COLO668 (cell line): ENCODE measurements at regions not wholly inside any gene's neighbourhood (a gene's known extent, or its start where the extent isn't known, plus 50 kb on each side); places are given as distances from the start of the nearest gene placed in this dataset.

Experiments used
- DNase-seq: peaks from one replicate; lab custom pipeline; 2025; ENCODE audit not compliant: unreplicated experiment; lab: John Stamatoyannopoulos, UW

DNA sequence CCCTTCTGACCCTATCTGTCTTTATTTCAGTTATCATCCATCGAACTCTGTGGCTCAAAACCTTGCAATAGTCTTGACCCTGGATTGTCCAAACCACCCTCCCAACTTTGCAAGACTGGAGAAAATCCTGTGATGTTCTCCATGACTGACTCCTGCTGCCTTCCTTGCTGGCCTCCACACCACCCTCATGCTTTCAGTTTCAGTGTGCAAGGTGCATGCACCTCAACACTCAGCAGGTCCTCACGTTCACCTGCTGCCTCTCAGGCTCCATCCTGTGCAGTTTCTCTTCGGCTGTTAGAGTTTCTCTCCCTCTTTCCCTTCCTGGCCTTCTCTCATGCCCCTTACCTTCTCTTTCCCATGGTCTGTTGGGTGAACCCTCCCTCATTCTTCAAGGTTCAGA lies 59.4 kb upstream of the ASIC2 start:
- no peak for DNase-seq

DNA sequence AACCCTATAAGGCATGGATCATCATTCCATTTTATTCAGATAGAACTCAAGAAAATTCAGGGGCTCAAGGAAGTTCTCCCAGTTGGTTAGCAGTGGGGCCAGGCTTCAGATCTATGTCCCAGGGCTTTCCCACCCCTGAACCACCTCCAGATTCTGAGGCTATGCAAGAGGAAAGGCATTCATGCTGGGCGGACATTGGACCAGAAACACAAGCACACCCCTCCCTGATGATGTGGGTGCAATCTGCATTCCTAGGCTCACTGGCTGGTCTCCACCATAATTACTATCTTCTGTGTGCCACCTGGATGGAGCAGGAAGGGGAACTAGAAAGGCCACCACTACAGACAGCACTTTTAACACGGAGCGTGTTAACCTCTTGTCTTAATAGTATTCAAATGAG lies 63.2 kb upstream of the ASIC2 start:
- no peak for DNase-seq

DNA sequence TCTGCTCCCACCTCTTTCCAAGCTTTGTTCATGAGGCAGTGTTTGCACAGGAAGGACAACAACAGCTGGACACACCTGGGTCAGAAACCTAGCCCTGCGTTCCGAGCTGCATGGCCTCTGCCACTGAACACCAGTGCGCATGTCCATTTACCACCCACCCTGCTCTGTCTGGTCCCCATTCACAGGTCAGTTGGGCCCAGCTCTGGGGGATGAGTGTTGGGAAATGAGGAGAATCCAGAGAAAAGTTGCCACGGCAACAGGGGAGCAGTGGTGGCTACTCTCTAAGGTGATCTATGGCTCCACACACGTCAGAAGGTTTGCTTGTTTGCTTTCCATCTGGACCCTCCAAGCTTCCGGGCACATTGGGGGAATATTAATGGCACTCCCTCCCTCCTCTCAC lies 70.4 kb upstream of the ASIC2 start:
- DNase-seq, result no peak

DNA sequence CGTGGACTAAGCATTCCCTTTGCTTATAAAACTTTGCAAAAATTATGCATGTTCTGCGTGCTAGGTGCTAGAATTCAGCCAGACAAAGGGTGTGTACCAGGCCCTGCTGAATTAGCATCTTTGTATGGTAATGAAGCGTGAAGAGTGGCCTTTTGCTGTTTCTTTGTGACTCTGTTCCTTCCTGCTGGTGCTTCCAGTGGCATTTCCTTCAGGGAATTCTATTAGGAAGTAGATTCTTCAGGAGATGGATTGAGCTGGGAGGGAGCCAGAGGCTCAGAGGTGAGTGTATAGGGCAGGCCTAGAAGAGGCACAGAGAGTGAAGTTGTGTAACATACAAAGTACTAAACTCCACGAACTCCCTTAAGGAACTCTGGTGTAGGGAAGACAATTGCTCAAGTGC lies 73.9 kb upstream of the ASIC2 start:
- no peak for DNase-seq

DNA sequence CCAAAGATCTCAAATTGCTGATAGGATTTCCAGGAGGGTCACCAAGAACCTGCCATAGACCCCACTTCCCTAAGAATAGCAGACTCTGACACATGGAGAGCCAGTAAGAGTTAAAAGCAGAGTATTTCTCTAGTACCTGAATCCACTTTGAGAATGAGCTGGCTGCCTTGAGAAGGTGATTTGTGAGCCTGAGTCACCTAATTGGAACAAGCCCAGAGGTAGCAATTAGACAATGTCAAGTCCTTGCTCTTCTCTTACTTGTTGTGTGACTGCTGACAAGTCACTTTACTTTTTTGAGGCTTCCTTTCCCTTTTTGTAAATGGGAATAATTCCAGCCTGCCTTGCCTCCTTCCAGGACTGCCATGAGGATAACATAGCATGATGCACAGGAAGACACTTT lies 76.1 kb upstream of the ASIC2 start:
- no peak for DNase-seq

DNA sequence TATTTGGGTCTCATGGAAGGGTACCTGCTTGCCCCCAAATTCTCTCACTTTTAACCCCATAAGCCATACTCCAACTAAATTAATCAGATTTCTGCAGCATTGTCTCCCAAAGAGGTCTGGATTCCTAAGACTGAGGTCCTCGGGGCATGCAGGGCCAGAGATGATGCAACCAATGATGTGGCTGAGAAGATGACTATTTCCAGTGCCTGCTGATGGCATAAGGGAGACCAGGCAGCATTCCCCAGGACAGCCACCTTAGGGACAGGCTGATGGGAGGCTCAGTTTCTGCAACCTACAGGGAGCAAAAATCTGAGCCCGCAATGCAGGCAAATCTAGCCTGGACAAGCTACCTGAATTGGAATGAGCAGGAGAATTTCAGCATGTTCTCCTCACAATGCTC lies 76.8 kb upstream of the ASIC2 start:
- DNase-seq, result no peak

DNA sequence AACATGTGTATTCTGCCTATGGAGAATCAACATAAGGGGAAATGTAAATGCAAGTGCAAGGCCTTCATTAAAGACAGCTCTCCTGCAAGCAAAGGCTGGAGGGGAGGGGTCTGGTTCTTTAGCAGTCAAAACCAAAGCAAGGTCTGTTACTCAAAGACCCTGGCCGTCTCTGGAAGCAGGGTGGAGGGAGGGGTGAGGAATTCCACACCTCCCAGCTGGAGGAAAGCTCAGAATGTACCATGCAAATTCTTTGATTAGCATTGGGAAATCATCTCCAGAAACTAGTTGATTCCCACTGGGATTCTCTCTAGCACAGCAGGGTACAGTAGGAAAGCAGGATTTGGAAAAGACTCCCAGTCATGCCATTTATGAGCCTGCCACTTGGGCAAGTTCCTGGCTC lies 77.3 kb upstream of the ASIC2 start:
- no peak for DNase-seq

DNA sequence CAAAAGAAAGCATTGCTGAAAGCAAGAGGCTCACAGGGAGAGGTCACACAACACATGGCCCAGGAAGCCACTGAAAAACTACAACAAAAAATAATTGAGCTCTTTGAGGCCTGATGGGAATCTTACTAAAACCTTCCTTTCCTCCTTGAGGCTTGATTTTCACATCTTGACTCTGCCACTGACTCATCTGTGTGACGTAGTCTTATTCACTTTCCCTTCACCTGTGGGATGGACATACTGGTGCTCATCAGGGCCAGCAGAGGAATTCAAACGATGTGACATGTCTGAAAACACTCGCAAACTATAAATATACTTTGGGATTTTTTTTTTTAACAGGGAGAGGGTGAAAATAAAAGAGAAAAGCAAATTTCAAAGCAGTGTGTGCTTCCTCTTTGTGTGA lies 78.3 kb upstream of the ASIC2 start:
- no peak for DNase-seq

DNA sequence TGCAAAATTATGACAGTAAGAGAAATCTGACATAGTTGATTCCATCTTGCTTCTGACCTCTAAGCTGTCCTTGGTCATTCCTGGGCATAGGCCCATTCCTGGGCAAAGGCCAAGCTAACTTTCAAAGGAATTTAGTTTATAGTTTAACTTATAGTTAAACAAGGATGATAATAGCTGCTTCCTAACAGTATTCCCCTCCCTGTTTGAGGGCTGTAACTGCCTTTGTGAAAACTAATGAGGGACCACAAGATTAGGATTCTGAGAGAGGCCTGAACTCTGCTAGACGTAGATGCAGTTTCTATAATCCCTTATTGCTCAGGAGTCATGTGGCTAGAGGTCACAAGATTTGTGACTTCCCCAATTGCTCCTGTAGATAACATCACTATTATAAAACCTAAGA lies 80.2 kb upstream of the ASIC2 start:
- no peak for DNase-seq

DNA sequence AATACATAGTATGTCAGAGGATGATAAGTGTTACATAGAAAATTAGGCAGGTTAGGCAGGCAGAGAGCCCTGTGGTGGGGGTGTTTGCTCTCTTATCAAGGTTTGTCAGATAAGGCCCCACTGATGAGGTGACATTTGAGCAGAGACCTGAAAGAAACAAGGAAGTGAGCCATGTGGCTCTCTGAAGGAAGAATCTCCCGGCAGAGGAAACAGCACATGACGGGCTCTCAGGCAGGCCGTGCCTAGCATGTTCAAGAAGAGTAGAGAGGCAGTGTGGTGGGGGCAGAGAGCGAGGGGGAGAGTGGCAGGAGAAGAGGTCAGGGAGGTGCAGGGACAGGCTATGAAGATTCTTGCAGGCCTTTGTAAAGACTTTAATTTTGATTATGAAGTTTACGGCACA lies 82.0 kb upstream of the ASIC2 start:
- DNase-seq, result no peak

DNA sequence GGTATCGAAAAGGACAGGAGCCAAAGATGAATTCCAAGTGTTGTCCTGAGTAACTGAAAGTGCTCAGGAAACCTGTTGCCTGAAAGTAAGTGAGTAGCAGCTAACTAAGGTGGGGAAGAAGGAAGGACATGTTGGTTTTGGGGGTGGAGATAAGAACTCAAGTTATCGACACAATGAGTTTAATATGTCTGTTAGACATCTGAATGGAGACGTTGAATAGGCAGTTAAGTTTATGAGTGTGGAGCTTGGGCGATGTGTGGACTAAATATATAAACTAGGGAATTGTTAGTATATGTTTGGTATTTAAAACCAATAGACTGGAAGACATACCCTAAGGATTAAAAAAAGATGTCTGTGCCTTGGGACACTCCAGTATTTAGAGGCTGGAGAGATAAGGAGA lies 82.7 kb upstream of the ASIC2 start:
- no peak for DNase-seq

DNA sequence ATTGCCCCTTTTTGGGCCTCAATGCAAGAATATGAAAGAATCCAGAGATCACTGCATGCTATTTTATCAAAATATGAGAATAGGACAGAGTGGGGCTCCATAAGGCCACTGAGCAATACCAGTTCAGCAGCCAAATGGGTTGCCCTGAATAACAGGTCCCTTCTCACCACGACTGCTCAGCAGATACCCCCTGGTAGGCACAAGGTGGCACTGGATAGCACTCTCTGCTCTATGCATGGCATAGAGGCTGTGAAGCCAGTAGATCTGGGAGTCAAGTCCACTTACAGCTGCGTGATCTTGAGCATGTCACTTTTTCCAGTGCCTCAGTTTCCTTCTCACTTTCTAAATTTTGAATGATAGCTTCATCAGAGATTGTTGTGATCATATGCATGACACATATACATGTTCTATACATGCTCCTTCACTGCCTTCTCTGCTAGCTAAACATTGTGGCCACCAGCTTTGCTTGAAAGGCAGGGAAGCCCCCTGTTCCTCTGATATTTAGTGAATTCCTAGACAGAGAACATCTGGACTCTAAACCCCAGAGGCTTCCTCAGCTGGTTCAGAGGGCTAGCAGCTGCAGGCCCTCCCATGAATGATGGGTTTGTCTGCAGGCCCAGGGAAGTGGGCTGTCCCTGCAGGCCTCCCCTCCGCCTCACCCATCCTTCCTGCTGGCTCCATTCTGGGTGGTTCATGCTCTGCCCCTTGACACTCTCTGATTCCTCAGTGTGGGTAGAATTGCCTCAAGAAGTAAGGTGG lies 84.9 kb upstream of the ASIC2 start:
- no peak for DNase-seq

DNA sequence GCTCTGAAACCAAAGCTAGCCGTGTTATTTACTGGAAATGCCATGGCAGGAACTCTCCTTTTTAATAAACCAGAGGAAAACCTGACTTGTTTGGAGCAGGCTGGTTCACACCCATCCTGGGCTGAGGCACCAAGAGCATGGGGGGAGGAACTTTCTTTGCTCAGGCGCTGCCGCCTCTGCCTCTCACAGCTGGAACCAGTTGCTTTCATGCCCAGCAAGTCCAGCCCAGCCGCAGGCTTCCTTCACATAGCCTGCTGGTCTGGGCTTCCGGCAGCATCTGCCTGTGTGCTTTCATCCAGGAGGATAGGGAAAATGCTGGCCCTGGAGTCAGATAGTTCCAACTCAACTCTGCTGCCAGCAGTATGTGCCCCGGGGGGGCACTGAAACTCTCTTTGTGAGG lies 88.1 kb upstream of the ASIC2 start:
- DNase-seq, result no peak

DNA sequence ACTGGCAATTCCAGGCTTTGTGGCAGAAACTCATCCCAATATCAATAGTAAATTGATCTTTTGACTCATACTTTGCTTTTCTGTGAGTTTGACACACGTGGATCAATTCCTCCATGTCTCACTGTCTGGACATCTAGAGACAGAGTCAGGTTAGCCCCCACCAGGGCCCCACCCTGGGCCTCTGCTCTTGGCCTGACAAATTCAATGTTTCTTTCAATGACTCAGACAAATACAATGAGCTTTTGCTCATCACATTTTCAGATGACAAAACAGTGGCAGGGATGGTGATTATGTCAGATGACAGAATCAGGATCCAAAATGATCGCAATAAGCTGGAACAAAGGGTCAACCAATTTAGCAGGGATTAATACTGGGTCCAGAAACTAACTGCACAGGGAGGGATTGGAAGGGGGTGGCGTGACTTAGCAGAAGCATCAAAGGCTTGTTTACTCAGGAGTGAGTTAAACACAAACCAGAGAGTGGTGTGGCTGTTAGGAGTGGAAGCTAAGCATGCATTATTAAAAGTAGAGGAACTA lies 90.5 kb upstream of the ASIC2 start:
- no peak for DNase-seq

DNA sequence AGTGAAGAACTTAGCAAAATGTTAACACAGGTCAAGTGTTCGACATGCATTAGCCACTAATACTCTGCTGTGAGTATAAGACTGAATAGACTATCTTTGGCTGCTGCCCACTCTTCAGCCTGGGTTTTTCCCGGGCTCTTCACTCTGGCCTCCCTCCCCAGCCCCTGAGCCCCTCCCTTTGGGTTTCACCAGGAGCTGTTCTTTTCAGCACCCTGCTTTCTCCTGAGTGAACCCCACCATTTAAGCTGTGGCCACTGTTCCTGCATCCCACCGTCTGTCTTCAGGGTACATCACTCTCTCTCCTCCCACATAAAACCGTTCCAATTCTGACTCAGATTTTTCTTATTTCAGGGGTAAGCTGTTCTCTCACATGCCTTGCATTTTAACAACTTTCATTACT lies 92.0 kb upstream of the ASIC2 start:
- no peak for DNase-seq

DNA sequence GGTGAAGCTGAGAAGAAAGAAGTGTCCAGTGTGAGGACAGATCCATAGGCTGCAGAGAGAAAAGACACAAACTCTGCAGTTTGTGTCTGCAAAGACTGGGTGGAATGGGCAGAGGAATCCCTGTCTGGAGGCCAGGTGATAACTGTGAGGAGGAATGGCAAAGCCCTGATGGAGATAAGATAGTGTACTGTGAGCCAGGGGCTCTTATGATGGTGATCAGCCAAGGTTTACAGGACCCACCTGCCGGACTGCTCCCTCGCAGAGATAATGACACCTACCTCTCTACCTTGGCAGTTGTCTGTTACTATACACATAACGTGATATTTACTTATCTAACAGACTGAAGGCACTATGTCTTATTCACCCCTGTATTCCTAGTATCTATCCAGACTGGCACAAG lies 92.6 kb upstream of the ASIC2 start:
- DNase-seq, result no peak

DNA sequence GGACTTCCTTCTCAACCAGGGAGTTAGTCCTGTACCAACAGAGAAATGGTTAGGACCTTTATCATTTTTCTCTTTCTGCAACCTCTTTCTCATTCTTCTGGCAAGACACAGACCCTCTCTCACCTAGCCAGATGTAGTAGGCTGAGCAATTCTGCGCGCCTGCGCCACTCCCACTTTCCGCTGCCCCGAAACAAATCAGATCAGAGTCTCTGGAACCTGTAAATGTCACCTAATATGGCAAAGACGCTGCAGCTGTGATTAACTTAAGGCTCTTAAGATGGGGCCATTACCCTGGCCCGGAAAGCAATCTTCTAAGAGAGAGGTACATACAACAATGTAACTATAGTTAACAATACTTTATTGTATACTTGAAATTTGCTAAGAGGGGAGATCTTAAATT lies 94.3 kb upstream of the ASIC2 start:
- no peak for DNase-seq

DNA sequence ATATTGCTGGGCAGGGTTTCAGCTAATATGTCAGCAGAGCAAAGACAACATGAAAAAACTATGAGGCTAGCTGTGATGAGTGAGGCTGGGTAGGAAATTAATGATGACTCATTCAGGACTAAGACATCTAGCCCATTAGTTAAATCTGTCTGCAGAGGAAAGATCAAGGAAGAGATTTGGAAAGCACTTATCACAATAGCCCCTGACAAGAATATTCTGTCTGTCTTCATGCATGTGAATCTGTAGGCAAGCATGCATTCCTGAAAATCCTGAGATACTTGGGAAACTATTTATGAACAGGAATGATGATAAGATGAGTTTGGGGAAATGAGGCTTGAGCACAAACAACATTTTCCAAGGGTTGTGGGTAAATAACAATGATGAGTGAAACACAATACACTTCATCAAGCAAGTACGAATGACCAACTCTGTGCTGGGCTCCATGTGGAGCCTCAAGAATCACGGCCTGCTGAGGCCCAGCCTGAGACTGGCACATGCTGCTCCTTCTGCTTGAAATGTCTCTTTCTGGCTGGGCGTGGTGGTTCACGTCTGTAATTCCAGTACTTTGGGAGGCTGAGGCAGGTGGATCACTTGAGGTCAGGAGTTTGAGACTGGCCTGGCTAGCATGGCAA lies 96.5 kb upstream of the ASIC2 start:
- no peak for DNase-seq

DNA sequence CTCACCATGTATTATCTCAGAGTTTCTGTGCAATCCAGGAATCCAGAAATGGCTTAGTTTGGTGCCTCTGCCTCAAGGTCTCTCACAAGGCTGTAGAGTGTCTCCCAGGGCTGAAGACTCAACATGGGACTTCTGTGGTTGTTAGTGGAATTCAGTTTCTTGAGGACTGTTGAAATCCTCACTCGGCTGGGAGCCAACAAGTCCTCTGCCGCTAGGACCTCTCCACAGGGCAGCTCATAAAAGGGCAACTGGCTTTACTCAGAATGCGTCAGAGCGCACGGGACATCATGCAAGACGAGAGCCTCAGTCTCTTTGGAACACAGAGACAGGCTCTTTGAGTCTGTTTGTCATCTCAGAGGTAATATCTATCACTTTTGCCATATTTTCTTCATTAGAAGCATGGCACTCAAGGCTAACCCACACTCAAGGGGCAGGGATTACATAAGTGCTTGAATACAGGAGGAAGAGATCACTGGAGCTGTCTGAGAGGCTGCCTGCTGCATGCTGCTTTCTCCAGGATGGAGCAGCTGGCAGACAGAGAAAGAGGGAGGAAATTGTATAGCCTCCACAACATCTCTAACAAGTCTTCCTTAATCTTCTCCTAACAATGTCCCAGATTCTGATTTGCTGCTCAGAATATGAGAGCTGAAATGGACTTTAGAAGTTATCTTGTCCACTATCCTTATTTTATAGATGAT lies 97.5 kb upstream of the ASIC2 start:
- DNase-seq, result no peak

DNA sequence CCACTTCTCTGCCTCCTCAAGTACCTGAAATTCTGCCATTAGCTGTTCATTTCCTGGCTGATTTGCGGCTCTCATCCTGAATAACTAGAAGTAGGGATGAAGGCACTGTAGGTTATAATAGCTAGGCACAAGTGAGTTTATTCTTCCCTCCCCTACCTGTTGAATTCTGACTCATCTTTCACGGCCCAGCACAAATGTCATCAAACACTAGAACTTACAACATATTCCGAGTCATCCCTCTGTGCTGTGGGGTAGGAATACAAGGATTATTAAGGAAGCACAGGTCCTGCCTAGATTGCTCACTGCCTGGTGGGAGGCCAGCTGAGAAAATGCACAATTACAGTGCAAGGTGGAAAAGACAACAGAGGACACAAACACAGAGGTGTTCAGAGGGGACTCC lies 103.7 kb upstream of the ASIC2 start:
- no peak for DNase-seq

DNA sequence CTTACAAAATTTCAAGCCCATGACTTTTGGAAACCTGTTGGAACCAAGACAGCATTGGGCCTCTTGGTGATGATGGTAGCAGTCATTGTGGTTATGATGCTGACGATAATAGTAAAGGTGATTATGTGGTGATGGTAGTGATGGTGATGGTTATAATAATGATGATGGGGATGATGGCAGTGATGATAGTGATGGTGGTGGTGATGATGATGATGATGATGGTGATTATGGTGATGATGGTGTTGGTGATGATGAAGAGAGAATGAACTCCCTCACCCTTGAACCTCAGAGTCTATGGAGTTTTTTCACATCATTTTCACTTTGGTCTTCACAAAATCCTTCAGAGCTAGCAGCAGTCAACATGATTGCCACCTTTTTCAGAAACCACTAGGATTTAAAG lies 105.3 kb upstream of the ASIC2 start:
- no peak for DNase-seq

DNA sequence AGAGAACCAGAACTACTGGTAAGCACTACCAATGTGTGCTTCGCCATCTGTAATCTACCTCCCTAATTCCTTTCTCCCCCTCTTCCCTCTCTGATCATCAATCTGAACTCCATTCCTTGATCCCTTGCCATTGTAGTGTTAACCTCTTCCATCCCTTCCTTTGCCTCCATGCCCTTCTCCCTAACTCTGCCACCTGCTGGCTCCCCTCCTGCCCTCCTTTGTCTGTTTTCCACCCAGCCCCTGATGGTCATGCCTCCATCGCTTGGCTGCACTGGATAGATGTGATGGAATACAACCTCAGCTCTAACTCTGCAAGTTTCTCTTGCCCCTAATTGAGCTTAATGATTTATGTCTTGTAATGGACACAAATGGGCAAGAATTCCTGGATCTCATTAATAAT lies 108.2 kb upstream of the ASIC2 start:
- no peak for DNase-seq
